GM18505 (cell line): ENCODE measurements at regions not wholly inside any gene's neighbourhood (a gene's known extent, or its start where the extent isn't known, plus 50 kb on each side); places are given as distances from the start of the nearest gene placed in this dataset.
"Not testable (repeated sequence)": the region's sequence is repeated elsewhere in the genome, so short reads cannot be mapped to it uniquely, and the experiment has no call there.

ENCODE experiments used
- ATAC-seq: cut with Tn5 transposase; IDR thresholded peaks from one replicate; pipeline ENCODE4 v1.9.1; 2021; ENCODE audit not compliant: unreplicated experiment
- POLR2A ChIP-seq: IDR thresholded peaks from 4 replicates; pipeline ENCODE4 v1.6.1; 2011; ENCODE audit warnings: borderline replicate concordance; ENCODE audit not compliant: insufficient read depth, insufficient read length; ENCODE audit errors: extremely low read depth

GRCh38 chr11:22449441-22449840 lies 111.3 kb downstream of the SLC17A6 start:
- no peak for ATAC-seq
- TF ChIP-seq POLR2A, result no peak

DNA sequence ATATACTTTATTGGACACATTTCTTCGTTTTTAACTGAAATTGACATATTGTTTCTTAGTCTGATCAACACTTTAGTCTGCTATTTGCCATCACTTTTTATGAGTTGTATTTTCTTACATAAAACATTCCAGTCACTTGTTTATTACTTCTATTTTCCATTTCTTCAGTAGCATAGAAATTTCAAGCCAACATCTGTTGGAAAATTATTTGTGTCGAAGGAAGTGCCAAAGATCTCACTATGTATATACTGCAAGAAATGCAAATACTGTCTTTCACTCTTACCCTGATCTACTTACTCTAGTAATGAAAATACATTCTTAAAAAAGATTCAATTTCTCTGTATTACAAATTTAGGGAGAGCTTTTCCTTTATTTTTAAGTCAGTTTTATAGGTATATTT lies 105.9 kb downstream of the SLC17A6 start:
- TF ChIP-seq POLR2A, result no peak
- no peak for ATAC-seq

GRCh38 chr11:22441831-22442230 lies 103.7 kb downstream of the SLC17A6 start:
- no peak for TF ChIP-seq POLR2A
- ATAC-seq, result no peak

GRCh38 chr11:22435582-22435981 lies 97.4 kb downstream of the SLC17A6 start:
- not testable (repeated sequence) for ATAC-seq

GRCh38 chr11:22433517-22433916 lies 95.3 kb downstream of the SLC17A6 start:
- no peak for ATAC-seq
- no peak for TF ChIP-seq POLR2A

DNA sequence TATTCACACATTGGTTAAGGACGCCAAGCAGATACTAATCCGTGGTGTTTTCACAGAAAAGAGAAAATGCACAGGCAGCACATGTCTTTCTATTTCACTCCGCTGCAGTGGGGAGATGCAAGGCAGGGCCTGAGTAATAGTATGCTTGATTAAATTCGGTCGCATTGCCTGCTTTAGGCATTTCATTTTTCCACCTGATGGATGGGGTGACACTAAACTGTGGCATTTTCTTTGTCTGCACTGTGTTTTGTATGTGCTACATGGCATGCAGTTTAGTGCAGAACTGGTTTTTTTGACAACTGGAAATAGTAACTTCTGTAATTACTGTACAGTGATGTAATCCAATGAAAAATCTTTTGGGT lies 94.9 kb downstream of the SLC17A6 start:
- no peak for ATAC-seq
- TF ChIP-seq POLR2A, result no peak

DNA sequence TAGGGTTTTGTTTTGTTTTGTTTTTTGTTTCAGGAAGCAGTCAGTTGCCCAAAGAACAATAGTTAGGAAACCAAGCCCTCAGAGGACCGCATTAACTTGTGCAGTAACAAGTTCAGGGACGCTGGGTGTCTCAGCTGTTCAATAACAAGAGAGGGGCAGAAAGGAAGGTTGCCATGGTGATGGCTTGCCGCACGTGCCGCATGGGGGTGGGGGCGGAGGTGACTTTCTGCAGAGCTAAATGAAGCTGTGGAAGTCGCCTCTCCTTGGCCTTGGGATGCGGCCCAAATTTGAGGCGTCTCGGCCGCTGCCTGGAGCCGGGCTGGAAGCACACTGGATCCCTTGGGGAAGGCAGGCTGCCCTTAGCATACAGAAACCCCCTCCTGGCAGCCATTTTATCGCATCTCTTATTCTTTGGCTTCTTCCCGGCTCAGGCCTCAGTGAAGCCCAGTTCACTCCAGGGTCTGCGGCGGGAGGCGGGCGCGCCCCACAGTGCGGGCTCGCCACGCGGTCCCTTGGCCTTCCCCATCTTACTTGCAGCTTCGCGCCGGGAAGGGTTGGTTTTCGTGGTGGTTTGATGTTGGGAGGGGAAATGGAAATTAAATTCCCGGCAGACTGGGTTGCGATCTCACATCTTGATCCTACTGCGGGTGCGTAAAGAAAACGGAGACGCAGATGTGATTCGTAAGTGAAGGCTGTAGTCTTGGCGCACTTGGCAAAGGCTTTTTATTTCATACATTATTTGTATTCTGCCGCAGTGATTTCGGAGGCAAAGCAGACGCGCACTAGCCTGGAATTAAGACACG lies 94.3 kb downstream of the SLC17A6 start:
- no peak for TF ChIP-seq POLR2A
- ATAC-seq, result no peak

GRCh38 chr11:22431106-22431505 lies 92.9 kb downstream of the SLC17A6 start:
- ATAC-seq, result no peak
- no peak for TF ChIP-seq POLR2A

GRCh38 chr11:22430639-22431038 lies 92.5 kb downstream of the SLC17A6 start:
- TF ChIP-seq POLR2A, result no peak
- ATAC-seq, result no peak

DNA sequence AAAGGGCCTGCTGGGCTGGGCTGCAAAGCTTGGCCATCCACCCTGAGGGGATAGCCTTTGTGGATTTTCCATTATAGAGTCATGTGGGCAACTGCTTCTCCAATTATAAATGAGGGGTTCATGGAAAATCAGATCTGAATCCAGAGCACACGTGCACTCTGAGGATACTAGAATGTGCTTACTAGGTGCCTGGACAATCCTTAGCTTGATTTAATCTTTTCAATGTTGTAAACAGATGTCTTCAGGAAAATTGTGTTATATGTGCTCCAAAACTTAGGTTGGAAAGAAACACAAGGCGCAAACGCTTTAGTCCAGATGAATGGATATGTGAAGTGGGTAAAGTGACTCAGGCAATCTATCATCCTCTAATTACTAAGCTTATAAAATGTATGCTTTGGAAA lies 92.0 kb downstream of the SLC17A6 start:
- ATAC-seq, result no peak
- TF ChIP-seq POLR2A, result no peak
